Prostate gland (tissue), 2 donors: ENCODE measurements at regions not wholly inside any gene's neighbourhood (a gene's known extent, or its start where the extent isn't known, plus 50 kb on each side); places are given as distances from the start of the nearest gene placed in this dataset.
"Not testable (repeated sequence)": the region's sequence is repeated elsewhere in the genome, so short reads cannot be mapped to it uniquely, and the experiment has no call there.

Source experiments
- DNase-seq: peaks from one replicate; pipeline ENCODE4 v3.0.0-alpha.2; 2019; ENCODE audit warnings: low spot score
- H3K27ac ChIP-seq, 2 donors: fragments of 200-600 bp; sonication (generic); 2 replicates each; pipeline ENCODE4 v1.5.1; 2017 to 2019
- H3K27me3 ChIP-seq: fragments of 200-600 bp; sonication (generic); replicated peaks from 2 replicates; pipeline ENCODE4 v1.5.1; 2019; ENCODE audit not compliant: insufficient read depth
- H3K36me3 ChIP-seq, 2 donors: fragments of 200-600 bp; sonication (generic); 1 replicate in 1 of 2; 2 replicates in 1 of 2; pipeline versions ENCODE4 v1.5.1 to v1.8.1; 2017 to 2019
- H3K4me1 ChIP-seq: fragments of 200-600 bp; sonication (generic); replicated peaks from 2 replicates; pipeline ENCODE4 v1.5.1; 2019
- H3K4me3 ChIP-seq, 2 donors: fragments of 200-600 bp; sonication (generic); 2 replicates each; pipeline ENCODE4 v1.5.1; 2017 to 2019
- H3K9me3 ChIP-seq: fragments of 200-600 bp; sonication (generic); 2 replicates; pipeline ENCODE4 v1.5.1; 2017
- CTCF ChIP-seq, 4 experiments: fragments of 200-600 bp in 2 of 4; fragments of 450-650 bp in 2 of 4; sonication (generic) in 2 of 4; IDR thresholded peaks; 1 replicate in 3 of 4; 2 replicates in 1 of 4; pipeline ENCODE4 v1.5.1; 2016 to 2019; ENCODE audit warnings: antibody characterized with exemption in 4 of 4, mild to moderate bottlenecking in 2 of 4, moderate library complexity in 2 of 4
- POLR2A ChIP-seq: fragments of 450-650 bp; IDR thresholded peaks from one replicate; pipeline ENCODE4 v1.6.1; 2016; ENCODE audit warnings: antibody characterized with exemption, mild to moderate bottlenecking
- POLR2AphosphoS5 ChIP-seq: sonication (generic); formaldehyde crosslinking; IDR thresholded peaks from one replicate; pipeline ENCODE4 v1.6.1; 2017; ENCODE audit warnings: antibody characterized with exemption
- WGBS: methylation state at CpG from one replicate; pipeline ENCODE4 v1.1.5; 2018; 5-methylcytosine and 5-hydroxymethylcytosine counted together
- intact Hi-C: fragments of 100-400 bp; cut with DNase I; formaldehyde crosslinking; loops from one replicate; pipeline ENCODE4 v1.14.2; 2022

GRCh38 chr11:96865020-96865419, 475.2 kb downstream of the JRKL start:
- Histone ChIP-seq H3K4me1 (no peaks in the 10 kb centered on the region), H3K27me3 (no peaks in the 10 kb centered on the region), H3K36me3 (no peaks in the 10 kb centered on the region), H3K9me3 (no peaks in the 10 kb centered on the region), H3K4me3 (no peak overlapping the region), H3K27ac (no peak overlapping the region)
- intact Hi-C loops: no loop called here
- WGBS: 47% methylated on average over 2 of the region's 2 CpGs
- TF ChIP-seq POLR2AphosphoS5: no peak
- no peak for TF ChIP-seq POLR2A
- TF ChIP-seq CTCF (IDR thresholded peaks at IDR 0.05): no peak
- no peak for DNase-seq

- intact Hi-C loops: no loop called here
Measured at GRCh38 chr11:96869207-96869606, 479.4 kb downstream of the JRKL start.

GRCh38 chr11:96875712-96876111, 485.9 kb downstream of the JRKL start:
- Histone ChIP-seq H3K36me3 (no peaks in the 10 kb centered on the region), H3K27me3 (no peaks in the 10 kb centered on the region), H3K4me3 (no peak overlapping the region), H3K27ac (no peak overlapping the region), H3K9me3 (no peaks in the 10 kb centered on the region), H3K4me1 (no peaks in the 10 kb centered on the region)
- no peak for DNase-seq
- intact Hi-C loops: no loop called here
- 45% methylated on average over 4 of the region's 4 CpGs for WGBS
- no peak for TF ChIP-seq CTCF (IDR thresholded peaks at IDR 0.05)
- TF ChIP-seq POLR2A: no peak
- TF ChIP-seq POLR2AphosphoS5: no peak

More at GRCh38 chr11:96869207-96869606, 479.4 kb downstream of the JRKL start:
- no peaks in the 10 kb centered on the region for H3K27me3 ChIP-seq
- no peak for TF ChIP-seq POLR2AphosphoS5
- TF ChIP-seq CTCF (IDR thresholded peaks at IDR 0.05): no peak
- no peak for TF ChIP-seq POLR2A
- no peaks in the 10 kb centered on the region for H3K9me3 ChIP-seq
- no peaks in the 10 kb centered on the region for H3K4me1 ChIP-seq
- H3K36me3 ChIP-seq: no peaks in the 10 kb centered on the region
- H3K4me3 ChIP-seq: no peak overlapping the region
- H3K27ac ChIP-seq: no peak overlapping the region
- no peak for DNase-seq

- intact Hi-C loops: no loop called here
- DNase-seq: no peak
- no peaks in the 10 kb centered on the region for H3K9me3 ChIP-seq
- no peaks in the 10 kb centered on the region for H3K27me3 ChIP-seq
- H3K36me3 ChIP-seq: no peaks in the 10 kb centered on the region
- WGBS: 71% methylated on average over 6 of the region's 6 CpGs
- TF ChIP-seq CTCF (IDR thresholded peaks at IDR 0.05) (no peak), POLR2A (no peak), POLR2AphosphoS5 (no peak)
- H3K4me1 ChIP-seq: no peaks in the 10 kb centered on the region
- H3K4me3 ChIP-seq: no peak overlapping the region
- H3K27ac ChIP-seq: no peak overlapping the region
Measured at GRCh38 chr11:96878299-96879051, 488.7 kb downstream of the JRKL start.

- H3K4me3 ChIP-seq, H3K27me3 ChIP-seq, H3K9me3 ChIP-seq, H3K36me3 ChIP-seq, H3K4me1 ChIP-seq, intact Hi-C loops, DNase-seq, H3K27ac ChIP-seq: not testable (repeated sequence)
- 84% methylated on average over 2 of the region's 2 CpGs for WGBS
Measured at GRCh38 chr11:96882622-96883021, 492.8 kb downstream of the JRKL start.
